H1 (cell line): ENCODE measurements at regions not wholly inside any gene's neighbourhood (a gene's known extent, or its start where the extent isn't known, plus 50 kb on each side); places are given as distances from the start of the nearest gene placed in this dataset.

Experiments
- CTCF ChIA-PET: fragments of 300-600 bp; sonication (Branson Sonifier 250); formaldehyde crosslinking; loops from one replicate; lab custom pipeline; 2021; ENCODE audit not compliant: partially characterized antibody; lab: Charles Lee
- POLR2A ChIA-PET: fragments of 300-600 bp; sonication (Branson Sonifier 250); formaldehyde crosslinking; loops from one replicate; lab custom pipeline; 2021; ENCODE audit warnings: inconsistent platforms; ENCODE audit not compliant: partially characterized antibody; lab: Charles Lee
- DNase-seq, 2 experiments: peaks; one replicate each; pipeline versions ENCODE4 v3.0.0 to v3.0.0-alpha.2; 2010 to 2022; ENCODE audit warnings: low spot score in 2 of 2, low read depth in 1 of 2, mixed read lengths in 1 of 2
- FAIRE-seq: peaks from 2 replicates; lab custom pipeline; 2011; peaks lifted over from hg19 to GRCh38; lab: Jason Lieb, UNC
- H2AFZ ChIP-seq: 2 replicates; pipeline ENCODE4 v1.8.1; 2012; ENCODE audit warnings: low read length, inconsistent platforms
- H2AK5ac ChIP-seq: 2 replicates; pipeline ENCODE4 v1.6.1; 2013; ENCODE audit warnings: low read depth, low read length
- H2BK120ac ChIP-seq: replicated peaks from 2 replicates; pipeline ENCODE3; 2013; ENCODE audit warnings: low read depth, low read length, inconsistent platforms
- H2BK12ac ChIP-seq: 2 replicates; pipeline ENCODE4 v1.6.1; 2013; ENCODE audit warnings: low read depth, low read length
- H2BK15ac ChIP-seq: 2 replicates; pipeline ENCODE4 v1.6.1; 2013; ENCODE audit warnings: low read length
- H2BK20ac ChIP-seq: 2 replicates; pipeline ENCODE4 v1.6.1; 2013; ENCODE audit warnings: low read length
- H2BK5ac ChIP-seq: 2 replicates; pipeline ENCODE4 v1.6.1; 2013; ENCODE audit warnings: low read depth, low read length
- H3K14ac ChIP-seq: 2 replicates; pipeline ENCODE4 v1.6.1; 2013; ENCODE audit warnings: inconsistent platforms; ENCODE audit not compliant: insufficient read length
- H3K18ac ChIP-seq: 2 replicates; pipeline ENCODE4 v1.6.1; 2013; ENCODE audit warnings: low read length; ENCODE audit errors: extremely low read depth
- H3K23ac ChIP-seq: 2 replicates; pipeline ENCODE4 v1.6.1; 2013; ENCODE audit warnings: inconsistent platforms; ENCODE audit not compliant: insufficient read length
- H3K23me2 ChIP-seq: 2 replicates; pipeline ENCODE4 v1.6.1; 2013; ENCODE audit warnings: low read depth, low read length
- H3K27ac ChIP-seq: 2 replicates; pipeline ENCODE4 v1.6.1; 2011; ENCODE audit warnings: low read depth, low read length, inconsistent platforms
- H3K27me3 ChIP-seq, 4 experiments: replicated peaks in 1 of 4; 1 replicate in 1 of 4; 2 replicates in 3 of 4; pipeline versions ENCODE4 v1.6.1 to v1.8.1; 2011 to 2013; ENCODE audit warnings: low read length in 3 of 4, mild to moderate bottlenecking in 3 of 4, inconsistent platforms in 2 of 4, mixed read lengths in 2 of 4, moderate library complexity in 1 of 4; ENCODE audit not compliant: control insufficient read depth in 3 of 4, insufficient read depth in 3 of 4; ENCODE audit errors: extremely low read depth in 1 of 4
- H3K36me3 ChIP-seq, 4 experiments: 2 replicates each; pipeline versions ENCODE4 v1.6.1 to v1.8.1; 2011 to 2013; ENCODE audit warnings: mild to moderate bottlenecking in 4 of 4, low read length in 3 of 4, moderate library complexity in 2 of 4, control low read depth in 1 of 4, inconsistent platforms in 1 of 4; ENCODE audit not compliant: insufficient read depth in 4 of 4, control insufficient read depth in 2 of 4
- H3K4ac ChIP-seq: replicated peaks from 2 replicates; pipeline ENCODE3; 2013; ENCODE audit warnings: low read length, low read depth, mixed read lengths, inconsistent platforms; ENCODE audit not compliant: insufficient read length
- H3K4me1 ChIP-seq, 4 experiments: replicated peaks in 1 of 4; 1 replicate in 1 of 4; 2 replicates in 3 of 4; pipeline versions ENCODE4 v1.6.1 to v1.8.1; 2011 to 2013; ENCODE audit warnings: low read length in 3 of 4, inconsistent platforms in 2 of 4, mixed read lengths in 1 of 4; ENCODE audit not compliant: insufficient read depth in 4 of 4, control insufficient read depth in 3 of 4
- H3K4me2 ChIP-seq, 2 experiments: 2 replicates each; pipeline versions ENCODE4 v1.6.1 to v1.8.1; 2011 to 2013; ENCODE audit warnings: low read depth in 2 of 2, low read length in 2 of 2, control low read depth in 1 of 2, inconsistent platforms in 1 of 2, mild to moderate bottlenecking in 1 of 2; ENCODE audit not compliant: insufficient read depth in 1 of 2
- H3K4me3 ChIP-seq, 4 experiments: fragments of 200-600, 300-600 bp in 1 of 4; sonication (generic), shearing (Covaris generic), sonication (Bioruptor Twin) in 1 of 4; 2 replicates each; pipeline versions ENCODE4 v1.5.1 to v1.8.1; 2011 to 2016; ENCODE audit warnings: low read length in 4 of 4, low read depth in 3 of 4, control low read depth in 2 of 4, inconsistent platforms in 2 of 4, mild to moderate bottlenecking in 2 of 4, mixed read lengths in 1 of 4, moderate library complexity in 1 of 4; ENCODE audit not compliant: insufficient read depth in 2 of 4; ENCODE audit errors: extremely low read depth in 1 of 4
- H3K56ac ChIP-seq: replicated peaks from 2 replicates; pipeline ENCODE3; 2013; ENCODE audit warnings: low read depth, mild to moderate bottlenecking, mixed read lengths, low read length, inconsistent platforms; ENCODE audit not compliant: insufficient read length
- H3K79me1 ChIP-seq: 2 replicates; pipeline ENCODE4 v1.6.1; 2013; ENCODE audit warnings: low read depth, low read length, control low read depth
- H3K79me2 ChIP-seq, 2 experiments: 2 replicates each; pipeline versions ENCODE4 v1.6.1 to v1.8.1; 2012 to 2013; ENCODE audit warnings: low read length in 2 of 2, mild to moderate bottlenecking in 2 of 2, inconsistent platforms in 1 of 2; ENCODE audit not compliant: insufficient read depth in 2 of 2, control insufficient read depth in 1 of 2
- H3K9ac ChIP-seq, 4 experiments: replicated peaks in 1 of 4; 1 replicate in 1 of 4; 2 replicates in 3 of 4; pipeline versions ENCODE4 v1.6.1 to v1.8.1; 2011 to 2013; ENCODE audit warnings: low read depth in 3 of 4, low read length in 3 of 4, control low read depth in 2 of 4, mild to moderate bottlenecking in 2 of 4, moderate library complexity in 2 of 4, inconsistent platforms in 1 of 4; ENCODE audit errors: extremely low read depth in 1 of 4
- H3K9me3 ChIP-seq, 2 experiments: 2 replicates each; pipeline versions ENCODE4 v1.6.1 to v1.8.1; 2012 to 2013; ENCODE audit warnings: mild to moderate bottlenecking in 2 of 2, moderate library complexity in 2 of 2, control low read depth in 1 of 2, inconsistent platforms in 1 of 2, low read depth in 1 of 2, low read length in 1 of 2, mixed read lengths in 1 of 2; ENCODE audit not compliant: insufficient read depth in 2 of 2
- H4K20me1 ChIP-seq, 2 experiments: replicated peaks in 1 of 2; 2 replicates each; pipeline versions ENCODE3 to v1.8.1; 2011 to 2013; ENCODE audit warnings: inconsistent platforms in 2 of 2, low read length in 2 of 2, mild to moderate bottlenecking in 1 of 2; ENCODE audit not compliant: insufficient read depth in 2 of 2, control insufficient read depth in 1 of 2
- H4K5ac ChIP-seq: 2 replicates; pipeline ENCODE4 v1.6.1; 2013; ENCODE audit warnings: low read length, low read depth, mixed read lengths, inconsistent platforms; ENCODE audit not compliant: insufficient read length
- H4K8ac ChIP-seq: 2 replicates; pipeline ENCODE4 v1.8.0; 2013; ENCODE audit warnings: mild to moderate bottlenecking, moderate library complexity, low read length, inconsistent platforms; ENCODE audit not compliant: insufficient read depth; ENCODE audit errors: extremely low read depth
- H4K91ac ChIP-seq: replicated peaks from 2 replicates; pipeline ENCODE3; 2013; ENCODE audit warnings: low read length, mixed read lengths, inconsistent platforms; ENCODE audit not compliant: insufficient read length
- ATF3 ChIP-seq: IDR thresholded peaks from 2 replicates; pipeline ENCODE4 v1.6.1; 2011; ENCODE audit warnings: low read depth, mild to moderate bottlenecking, low read length; ENCODE audit not compliant: insufficient read depth
- WGBS, 2 experiments: shearing (Covaris generic) in 1 of 2; methylation state at CpG; one replicate each; pipeline versions ENCODE4 v1.1.6 to v1.1.7; 2013 to 2015; ENCODE audit warnings: low lambda C conversion rate in 2 of 2, mixed read lengths in 2 of 2, inconsistent platforms in 1 of 2, low coverage in 1 of 2, missing lambda C conversion rate in 1 of 2; ENCODE audit not compliant: insufficient replicate concordance in 2 of 2, insufficient coverage in 1 of 2, insufficient read length in 1 of 2; ENCODE audit errors: extremely low coverage in 1 of 2, missing lambda C conversion rate in 1 of 2; 5-methylcytosine and 5-hydroxymethylcytosine counted together

GRCh38 chr11:27216270-27217149 lies 146.5 kb downstream of the CCDC34 start:
- H2AK5ac ChIP-seq, result no peak overlapping the region
- ChIA-PET POLR2A (no interaction called here), CTCF (interaction anchor here (0.7 to 2.5 kb wide), 10 partner anchors 9 to 1736 kb away, joined by 3 to 7 read pairs (median 3); no protein-coding TSS in a partner anchor)
- H3K18ac ChIP-seq, result no peak overlapping the region
- no peak overlapping the region for H3K23ac ChIP-seq
- no peaks in the 10 kb centered on the region for H3K79me2 ChIP-seq
- H3K9ac ChIP-seq, result no peak overlapping the region
- no peaks in the 10 kb centered on the region for H3K27me3 ChIP-seq
- no peak overlapping the region for H4K8ac ChIP-seq
- no peaks in the 10 kb centered on the region; the same call in 1 of the 2 replicates for H3K23me2 ChIP-seq
- peaks cover 0 to 13% (median 0%) of the 10 kb centered on the region in 4 experiments; a peak in 4 of 8 replicates for H3K36me3 ChIP-seq
- H3K9me3 ChIP-seq, result peaks cover 0 to 3% of the 10 kb centered on the region in 2 experiments; a peak in 1 of 4 replicates
- no peak overlapping the region for H2BK15ac ChIP-seq
- no peak overlapping the region for H2AFZ ChIP-seq
- H3K27ac ChIP-seq, result no peak overlapping the region
- H3K4ac ChIP-seq, result no peak overlapping the region
- H4K20me1 ChIP-seq, result no peaks in the 10 kb centered on the region
- H4K5ac ChIP-seq, result no peak overlapping the region
- H4K91ac ChIP-seq, result no peak overlapping the region
- no peak overlapping the region for H2BK5ac ChIP-seq
- H3K4me1 ChIP-seq, result peaks cover 0 to 18% (median 1%) of the 10 kb centered on the region in 4 experiments; a peak in 1 of 7 replicates
- H2BK20ac ChIP-seq, result no peak overlapping the region
- H3K4me3 ChIP-seq, result no peak overlapping the region
- peak in 1 of 2 experiments; percentile 35 for DNase-seq
- H3K14ac ChIP-seq, result no peak overlapping the region
- no peak overlapping the region for H3K4me2 ChIP-seq
- H2BK120ac ChIP-seq, result no peak overlapping the region
- H2BK12ac ChIP-seq, result no peak overlapping the region
- no peaks in the 10 kb centered on the region for H3K79me1 ChIP-seq
- no peak for FAIRE-seq
- WGBS, 2 experiments, result 74% methylated on average over 5 of the region's 5 CpGs; no CpG with 5 or more reads in 1 of the 2 experiments
- no peak overlapping the region for H3K56ac ChIP-seq
- TF ChIP-seq ATF3, result no peak
